B cell (primary cell): ENCODE measurements at regions not wholly inside any gene's neighbourhood (a gene's known extent, or its start where the extent isn't known, plus 50 kb on each side); places are given as distances from the start of the nearest gene placed in this dataset.

ENCODE experiments used
- ATAC-seq: fragments of 200-7000 bp; cut with Tn5 transposase; one replicate; pipeline ENCODE4 v1.10.0; 2021; ENCODE audit warnings: low read depth, mild to moderate bottlenecking, moderate number of reproducible peaks, moderate library complexity
- CTCF ChIA-PET: fragments of 350-600 bp; sonication (Branson Sonifier 250); formaldehyde crosslinking; loops from one replicate; lab custom pipeline; 2021; ENCODE audit warnings: antibody characterized with exemption, inconsistent platforms; lab: Charles Lee
- POLR2A ChIA-PET: fragments of 350-600 bp; sonication (Branson Sonifier 250); formaldehyde crosslinking; loops from one replicate; lab custom pipeline; 2021; ENCODE audit warnings: antibody characterized with exemption; lab: Charles Lee
- DNase-seq: peaks from one replicate; pipeline ENCODE4 v3.0.0; 2013
- H2AFZ ChIP-seq: 2 replicates; pipeline ENCODE4 v1.6.1; 2012; ENCODE audit warnings: mild to moderate bottlenecking, low read depth, low read length; ENCODE audit not compliant: insufficient read depth, poor library complexity, severe bottlenecking
- H3K27ac ChIP-seq, 2 donors: 1 replicate in 1 of 2; 2 replicates in 1 of 2; pipeline ENCODE4 v1.5.1; 2012 to 2013; ENCODE audit warnings: low read length in 2 of 2, mild to moderate bottlenecking in 2 of 2, moderate library complexity in 1 of 2
- H3K27me3 ChIP-seq, 4 experiments: fragments of 200-600 bp in 1 of 4; sonication (generic) in 1 of 4; replicated peaks in 1 of 4; 1 replicate in 2 of 4; 2 replicates in 2 of 4; pipeline versions ENCODE4 v1.6.1 to v1.7.0; 2013 to 2016; ENCODE audit warnings: low read length in 3 of 4, mild to moderate bottlenecking in 2 of 4, mixed read lengths in 1 of 4, moderate library complexity in 1 of 4; ENCODE audit not compliant: insufficient read depth in 4 of 4, control insufficient read depth in 3 of 4; ENCODE audit errors: control extremely low read depth in 1 of 4
- H3K36me3 ChIP-seq, 2 experiments: replicated peaks in 1 of 2; 1 replicate in 1 of 2; 2 replicates in 1 of 2; pipeline versions ENCODE4 v1.6.1 to v1.7.1; 2013; ENCODE audit warnings: low read length in 1 of 2; ENCODE audit not compliant: insufficient read depth in 2 of 2, control insufficient read depth in 1 of 2; ENCODE audit errors: control extremely low read depth in 1 of 2, extremely low read depth in 1 of 2
- H3K4me1 ChIP-seq, 2 donors: fragments of 200-600 bp in 1 of 2; sonication (generic) in 1 of 2; 1 replicate in 1 of 2; 2 replicates in 1 of 2; pipeline versions ENCODE4 v1.5.1 to v1.6.1; 2013 to 2017; ENCODE audit warnings: low read length in 2 of 2; ENCODE audit not compliant: control insufficient read depth in 2 of 2, insufficient read depth in 2 of 2
- H3K4me2 ChIP-seq: replicated peaks from 2 replicates; pipeline ENCODE3; 2012; ENCODE audit warnings: mild to moderate bottlenecking, low read depth, low read length; ENCODE audit not compliant: poor library complexity, severe bottlenecking
- H3K4me3 ChIP-seq, 5 experiments: fragments of 200-600 bp in 1 of 5; sonication (generic) in 1 of 5; 1 replicate in 3 of 5; 2 replicates in 2 of 5; pipeline versions ENCODE4 v1.5.1 to v1.7.0; 2011 to 2016; ENCODE audit warnings: low read length in 4 of 5, mild to moderate bottlenecking in 4 of 5, low read depth in 2 of 5, control low read depth in 1 of 5, moderate library complexity in 1 of 5; ENCODE audit not compliant: insufficient read depth in 1 of 5; ENCODE audit errors: control extremely low read depth in 1 of 5, extremely low read depth in 1 of 5
- H3K79me2 ChIP-seq: fragments of 200-600 bp; sonication (generic); one replicate; pipeline ENCODE4 v1.6.0; 2016; ENCODE audit warnings: low read length; ENCODE audit not compliant: control insufficient read depth, insufficient read depth
- H3K9ac ChIP-seq: fragments of 200-600 bp; sonication (generic); 2 replicates; pipeline ENCODE4 v1.6.1; 2017; ENCODE audit warnings: mild to moderate bottlenecking, low read length, moderate library complexity
- H3K9me3 ChIP-seq, 3 donors: one replicate each; pipeline versions ENCODE4 v1.6.1 to v1.7.1; 2013; ENCODE audit warnings: low read length in 2 of 3; ENCODE audit not compliant: control insufficient read depth in 2 of 3, insufficient read depth in 1 of 3; ENCODE audit errors: control extremely low read depth in 1 of 3
- H4K20me1 ChIP-seq: 2 replicates; pipeline ENCODE4 v1.6.0; 2012; ENCODE audit warnings: mild to moderate bottlenecking, low read length; ENCODE audit not compliant: insufficient read depth, control insufficient read depth, poor library complexity, severe bottlenecking
- H3K27ac Mint-ChIP-seq: one replicate; pipeline ENCODE4 v1.8.0; 2021; ENCODE audit warnings: mixed read lengths
- H3K27me3 Mint-ChIP-seq: one replicate; pipeline ENCODE4 v1.8.0; 2021; ENCODE audit warnings: mixed read lengths
- H3K4me1 Mint-ChIP-seq: one replicate; pipeline ENCODE4 v1.8.0; 2021; ENCODE audit warnings: mixed read lengths
- H3K4me3 Mint-ChIP-seq: one replicate; pipeline ENCODE4 v1.8.0; 2021; ENCODE audit warnings: mixed read lengths
- H3K9me3 Mint-ChIP-seq: one replicate; pipeline ENCODE4 v1.8.0; 2022; ENCODE audit warnings: mixed read lengths; ENCODE audit not compliant: insufficient read depth
- CTCF ChIP-seq: fragments of 200-600 bp; IDR thresholded peaks from one replicate; pipeline ENCODE4 v1.8.0; 2022; ENCODE audit warnings: antibody characterized with exemption, mild to moderate bottlenecking
- EZH2 ChIP-seq: IDR thresholded peaks from 2 replicates; pipeline ENCODE4 v1.6.1; 2012; ENCODE audit warnings: borderline replicate concordance, low read depth, mild to moderate bottlenecking, moderate library complexity, low read length; ENCODE audit not compliant: insufficient read depth, poor library complexity, severe bottlenecking
- WGBS: methylation state at CpG from one replicate; pipeline ENCODE4 v1.1.5; 2013; ENCODE audit warnings: missing lambda C conversion rate; ENCODE audit not compliant: insufficient coverage; 5-methylcytosine and 5-hydroxymethylcytosine counted together
- intact Hi-C: fragments of 100-400 bp; cut with micrococcal nuclease; formaldehyde crosslinking; loops from one replicate; pipeline ENCODE4 v1.10.0; 2022

GRCh38 chr21:35280231-35280630 is 231.1 kb upstream of the RUNX1 start:
- Histone ChIP-seq H2AFZ (no peak overlapping the region), H4K20me1 (no peaks in the 10 kb centered on the region), H3K27me3 (no peaks in the 10 kb centered on the region), H3K9ac (no peak overlapping the region), H3K4me2 (no peak overlapping the region), H3K27ac (no peak overlapping the region), H3K4me1 (no peaks in the 10 kb centered on the region), H3K4me3 (no peak overlapping the region), H3K9me3 (no peaks in the 10 kb centered on the region), H3K79me2 (no peaks in the 10 kb centered on the region), H3K36me3 (no peaks in the 10 kb centered on the region)
- intact Hi-C loops: no loop called here
- Mint-ChIP-seq H3K4me3 (no peak overlapping the region), H3K27ac (no peak overlapping the region), H3K4me1 (no peaks in the 10 kb centered on the region), H3K27me3 (no peaks in the 10 kb centered on the region), H3K9me3 (no peaks in the 10 kb centered on the region)
- POLR2A ChIA-PET: no interaction called here
- no peak for DNase-seq
- no peak for ATAC-seq
- CTCF ChIA-PET: interaction anchor here (0.7 kb wide), 1 partner anchor 368 kb away, joined by 3 read pairs; no protein-coding TSS in a partner anchor
- TF ChIP-seq EZH2 (no peak), CTCF (no peak)

GRCh38 chr21:35275776-35276175 is 226.7 kb upstream of the RUNX1 start:
- no peaks in the 10 kb centered on the region for H3K79me2 ChIP-seq
- ATAC-seq: no peak
- H3K4me3 ChIP-seq: no peak overlapping the region
- H3K4me2 ChIP-seq: no peak overlapping the region
- ChIA-PET CTCF (no interaction called here), POLR2A (no interaction called here)
- no peak for DNase-seq
- H3K4me3 Mint-ChIP-seq: no peak overlapping the region
- H3K4me1 Mint-ChIP-seq: no peaks in the 10 kb centered on the region
- no peaks in the 10 kb centered on the region for H3K9me3 Mint-ChIP-seq
- no peak overlapping the region for H2AFZ ChIP-seq
- intact Hi-C loops: no loop called here
- no peaks in the 10 kb centered on the region for H3K9me3 ChIP-seq
- H3K4me1 ChIP-seq: no peaks in the 10 kb centered on the region
- H4K20me1 ChIP-seq: no peaks in the 10 kb centered on the region
- no peak overlapping the region for H3K27ac ChIP-seq
- TF ChIP-seq EZH2 (no peak), CTCF (no peak)
- no CpG with 5 or more reads among the region's 3 CpGs for WGBS
- no peak overlapping the region for H3K9ac ChIP-seq
- no peaks in the 10 kb centered on the region for H3K27me3 ChIP-seq
- H3K27me3 Mint-ChIP-seq: no peaks in the 10 kb centered on the region
- no peak overlapping the region for H3K27ac Mint-ChIP-seq
- H3K36me3 ChIP-seq: no peaks in the 10 kb centered on the region
